GM12873 (cell line): ENCODE measurements at regions not wholly inside any gene's neighbourhood (a gene's known extent, or its start where the extent isn't known, plus 50 kb on each side); places are given as distances from the start of the nearest gene placed in this dataset.

Source experiments
- TF ChIP-seq, protein P1 (sequence below): IDR thresholded peaks from 2 replicates; pipeline ENCODE4 v1.5.1; 2012; ENCODE audit warnings: low read depth, mild to moderate bottlenecking, moderate library complexity, low read length, control low read depth; ENCODE audit not compliant: insufficient read depth; ENCODE audit errors: missing control alignments

DNA sequence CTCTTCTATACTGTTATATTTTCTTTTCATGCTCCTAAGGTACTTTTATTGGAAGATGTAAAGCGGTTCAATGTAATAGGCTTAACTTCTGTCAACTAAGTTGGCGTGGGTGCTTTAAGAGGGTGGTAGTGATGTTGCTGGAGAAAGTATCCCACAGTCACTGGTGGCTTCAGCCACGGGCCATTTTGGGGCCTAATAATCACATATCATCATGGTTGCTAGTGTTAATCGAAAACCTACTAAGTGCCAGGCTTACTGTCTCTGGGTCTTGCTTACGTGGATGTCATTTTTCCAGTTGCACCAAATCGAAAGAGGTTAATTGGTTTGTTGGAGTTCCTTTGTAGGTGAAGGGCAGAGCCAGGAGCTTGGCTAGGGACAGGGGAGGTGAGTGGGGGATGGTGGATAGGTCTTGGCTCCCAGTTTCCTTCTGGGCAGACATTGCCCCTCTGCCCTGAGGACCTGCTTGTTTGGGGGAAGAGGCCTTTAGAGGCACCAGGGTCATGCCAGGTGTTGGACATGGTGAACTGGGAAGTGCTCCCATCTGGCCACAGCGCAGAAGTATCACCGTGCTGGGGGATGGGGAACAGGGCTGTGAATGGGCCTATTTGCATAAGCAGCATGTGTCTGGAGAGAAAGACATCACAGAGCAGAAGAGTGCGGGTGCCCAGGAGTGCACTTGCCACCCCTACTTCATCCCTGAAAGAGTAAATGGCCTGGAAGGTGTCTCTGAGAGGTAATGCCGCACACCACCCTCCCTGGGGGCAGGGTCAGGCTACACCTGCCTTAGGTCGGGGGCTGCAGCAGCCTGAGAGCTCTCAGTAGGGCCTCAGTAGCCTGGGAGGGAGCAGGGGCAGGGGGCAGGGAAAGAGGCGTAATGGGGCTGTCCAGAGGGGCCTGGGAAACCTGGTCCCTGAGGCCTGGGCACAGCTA lies 62.4 kb upstream of the POLG start:
- TF ChIP-seq, protein P1, sequence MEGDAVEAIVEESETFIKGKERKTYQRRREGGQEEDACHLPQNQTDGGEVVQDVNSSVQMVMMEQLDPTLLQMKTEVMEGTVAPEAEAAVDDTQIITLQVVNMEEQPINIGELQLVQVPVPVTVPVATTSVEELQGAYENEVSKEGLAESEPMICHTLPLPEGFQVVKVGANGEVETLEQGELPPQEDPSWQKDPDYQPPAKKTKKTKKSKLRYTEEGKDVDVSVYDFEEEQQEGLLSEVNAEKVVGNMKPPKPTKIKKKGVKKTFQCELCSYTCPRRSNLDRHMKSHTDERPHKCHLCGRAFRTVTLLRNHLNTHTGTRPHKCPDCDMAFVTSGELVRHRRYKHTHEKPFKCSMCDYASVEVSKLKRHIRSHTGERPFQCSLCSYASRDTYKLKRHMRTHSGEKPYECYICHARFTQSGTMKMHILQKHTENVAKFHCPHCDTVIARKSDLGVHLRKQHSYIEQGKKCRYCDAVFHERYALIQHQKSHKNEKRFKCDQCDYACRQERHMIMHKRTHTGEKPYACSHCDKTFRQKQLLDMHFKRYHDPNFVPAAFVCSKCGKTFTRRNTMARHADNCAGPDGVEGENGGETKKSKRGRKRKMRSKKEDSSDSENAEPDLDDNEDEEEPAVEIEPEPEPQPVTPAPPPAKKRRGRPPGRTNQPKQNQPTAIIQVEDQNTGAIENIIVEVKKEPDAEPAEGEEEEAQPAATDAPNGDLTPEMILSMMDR = no peak

DNA sequence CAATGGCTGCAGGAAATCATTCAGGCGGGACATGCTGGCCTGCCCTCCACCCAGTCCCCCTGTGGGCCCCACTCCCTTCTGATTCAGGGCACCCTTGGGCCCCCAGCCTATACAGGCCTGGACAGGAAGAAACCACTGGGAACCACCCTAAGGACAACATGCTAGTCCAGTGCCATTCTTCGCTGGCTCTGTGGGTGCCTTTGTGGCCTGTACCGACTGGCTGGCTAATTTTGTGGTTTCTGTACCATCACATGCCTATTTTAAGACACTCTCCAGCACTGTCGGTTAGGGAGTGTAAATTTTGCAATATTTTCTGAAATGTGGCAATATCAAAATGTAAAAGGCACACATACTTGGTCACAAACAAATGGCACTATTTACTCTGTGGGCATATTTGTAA lies 61.4 kb upstream of the POLG start:
- TF ChIP-seq, protein P1 = no peak

DNA sequence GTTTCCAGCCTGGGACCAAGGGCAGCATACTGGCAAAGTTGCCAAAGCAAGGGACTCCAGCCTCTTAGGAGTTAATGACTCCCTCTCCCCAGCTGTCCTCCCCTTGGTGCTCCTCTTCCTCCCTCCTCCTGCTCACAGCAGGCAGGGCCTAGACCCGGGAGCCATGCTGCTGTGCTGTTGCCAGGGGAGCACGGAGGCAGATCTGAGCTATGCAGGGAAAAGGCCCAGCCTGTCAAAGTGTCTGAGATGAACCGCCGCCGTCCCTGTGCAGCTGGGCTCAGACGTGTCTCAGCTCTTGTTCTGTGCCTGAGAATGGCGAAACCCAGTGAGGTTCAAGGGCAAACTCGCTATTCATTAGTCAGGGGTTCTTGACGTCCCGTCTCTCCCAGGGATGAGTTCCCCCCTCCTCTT lies 60.8 kb upstream of the POLG start:
- TF ChIP-seq, protein P1 = no peak

DNA sequence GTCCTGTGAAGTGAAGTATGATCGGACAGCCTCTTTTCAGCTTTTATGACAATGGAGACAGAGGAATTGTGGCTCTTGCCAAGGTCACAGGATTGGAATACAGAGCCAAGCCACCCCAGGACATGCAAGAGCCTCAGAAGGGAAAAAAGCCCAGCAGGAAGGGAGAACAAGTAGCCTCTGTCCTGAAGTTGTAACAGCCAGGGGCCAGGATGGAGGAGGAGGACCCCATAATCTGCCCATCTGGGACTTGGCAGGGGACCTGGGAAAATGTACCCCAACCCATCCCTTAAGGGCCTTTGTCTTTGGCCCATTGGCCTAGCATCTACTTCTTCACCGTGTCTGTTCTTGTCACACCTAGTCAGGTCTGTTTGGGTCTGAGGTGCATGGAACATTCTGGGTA lies 60.4 kb upstream of the POLG start:
- TF ChIP-seq, protein P1 = no peak

DNA sequence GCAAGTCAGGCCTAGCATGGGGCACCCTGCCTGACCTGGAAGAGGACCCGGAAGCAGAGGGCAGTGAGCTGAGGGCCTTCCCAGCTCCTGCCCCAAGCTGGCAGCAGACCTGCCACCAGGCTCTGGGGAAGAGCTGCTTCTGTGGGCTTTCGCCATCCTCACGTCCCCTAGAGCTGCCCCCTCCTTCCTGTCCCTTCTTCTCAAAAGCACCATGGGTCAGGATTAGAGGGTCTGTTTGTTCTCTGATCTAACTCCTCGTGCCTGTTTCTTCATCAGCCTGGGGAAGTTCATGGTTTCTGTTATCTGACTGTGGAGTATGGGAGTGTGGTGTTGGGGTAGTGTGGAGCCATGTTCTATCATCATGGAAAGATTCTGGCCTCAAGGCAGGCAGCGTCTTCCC lies 58.4 kb upstream of the POLG start:
- TF ChIP-seq, protein P1 = no peak

DNA sequence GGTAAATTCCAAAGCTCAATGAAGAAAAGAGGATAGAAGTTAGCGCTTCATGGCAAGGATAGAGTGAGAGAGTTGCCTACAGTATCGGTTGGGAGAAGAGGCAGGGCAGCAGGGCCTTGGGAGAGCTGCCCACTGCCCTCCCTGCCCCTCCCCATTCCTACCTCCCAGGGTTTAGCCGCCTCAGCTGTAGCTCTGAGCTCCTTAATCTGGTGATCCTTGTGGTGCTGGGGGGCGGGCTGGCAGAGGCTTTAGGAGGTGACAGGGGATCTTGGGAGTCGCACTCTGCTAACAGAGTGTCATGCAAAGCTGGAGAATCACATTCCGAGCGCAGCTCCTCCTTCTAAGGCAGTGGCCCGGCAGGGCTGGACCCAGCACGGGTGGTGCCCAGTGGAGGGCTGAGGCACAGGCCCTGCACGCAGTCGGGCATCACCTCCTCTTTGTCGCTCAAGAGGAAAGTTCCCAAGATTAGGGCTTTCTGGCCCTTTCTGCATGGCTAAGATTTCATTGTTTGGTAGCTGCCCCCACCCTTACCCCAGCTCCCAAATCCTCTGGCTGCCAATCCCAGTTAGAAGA lies 57.1 kb upstream of the POLG start:
- TF ChIP-seq, protein P1 = no peak

DNA sequence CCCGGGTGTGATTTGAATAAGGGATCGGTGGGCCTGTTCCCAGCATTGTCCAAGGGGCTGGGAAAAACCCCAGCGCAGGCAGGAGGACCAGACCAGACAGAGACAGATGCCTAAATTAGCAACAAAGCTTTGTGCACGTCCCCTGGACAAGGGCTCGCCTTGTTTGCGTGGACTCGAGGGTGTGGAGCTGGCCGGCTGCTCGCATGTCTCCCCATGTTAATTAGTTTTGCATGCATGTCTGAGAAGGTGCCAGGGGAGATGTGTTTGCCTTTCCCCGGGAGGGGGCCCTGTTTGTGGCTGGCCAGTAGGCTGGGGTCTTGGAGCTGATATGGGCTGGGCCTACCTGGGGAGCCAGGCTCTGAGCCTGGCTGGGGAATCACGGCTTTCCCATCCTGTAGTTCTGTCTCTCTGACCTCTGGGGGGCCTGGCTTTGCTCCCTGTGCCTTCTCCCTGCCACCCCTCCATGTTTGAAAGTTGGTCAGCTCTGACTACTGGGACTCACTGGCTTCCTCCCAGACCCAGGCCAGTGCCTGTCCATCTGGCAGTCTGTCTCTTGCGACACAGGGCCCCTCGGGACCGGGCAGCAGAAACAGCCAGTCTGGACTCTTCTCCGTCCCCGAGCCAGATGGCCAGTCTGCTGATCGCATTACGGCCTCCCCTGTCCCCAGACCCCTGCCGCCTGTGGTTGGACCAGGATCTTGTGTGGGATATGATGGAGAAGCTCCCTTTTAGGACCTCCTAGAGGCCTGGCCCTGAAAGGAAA lies 55.4 kb upstream of the POLG start:
- TF ChIP-seq, protein P1 = no peak
